SU-DHL-6 (cell line): ENCODE measurements at regions not wholly inside any gene's neighbourhood (a gene's known extent, or its start where the extent isn't known, plus 50 kb on each side); places are given as distances from the start of the nearest gene placed in this dataset.

Experiments used
- EZH2phosphoT487 ChIP-seq: fragments of 200-600 bp; sonication (generic), shearing (Covaris generic); conservative IDR thresholded peaks from 2 replicates; pipeline ENCODE4 v1.6.1; 2018; ENCODE audit warnings: mild to moderate bottlenecking, antibody characterized with exemption, low read length, moderate library complexity, mixed read lengths
- TF ChIP-seq, protein P1 (sequence below): fragments of 200-600 bp; sonication (generic); IDR thresholded peaks from one replicate; pipeline ENCODE4 v1.5.1; 2017; ENCODE audit warnings: antibody characterized with exemption, mild to moderate bottlenecking, low read length, moderate library complexity; ENCODE audit not compliant: insufficient read depth, poor library complexity, severe bottlenecking

DNA sequence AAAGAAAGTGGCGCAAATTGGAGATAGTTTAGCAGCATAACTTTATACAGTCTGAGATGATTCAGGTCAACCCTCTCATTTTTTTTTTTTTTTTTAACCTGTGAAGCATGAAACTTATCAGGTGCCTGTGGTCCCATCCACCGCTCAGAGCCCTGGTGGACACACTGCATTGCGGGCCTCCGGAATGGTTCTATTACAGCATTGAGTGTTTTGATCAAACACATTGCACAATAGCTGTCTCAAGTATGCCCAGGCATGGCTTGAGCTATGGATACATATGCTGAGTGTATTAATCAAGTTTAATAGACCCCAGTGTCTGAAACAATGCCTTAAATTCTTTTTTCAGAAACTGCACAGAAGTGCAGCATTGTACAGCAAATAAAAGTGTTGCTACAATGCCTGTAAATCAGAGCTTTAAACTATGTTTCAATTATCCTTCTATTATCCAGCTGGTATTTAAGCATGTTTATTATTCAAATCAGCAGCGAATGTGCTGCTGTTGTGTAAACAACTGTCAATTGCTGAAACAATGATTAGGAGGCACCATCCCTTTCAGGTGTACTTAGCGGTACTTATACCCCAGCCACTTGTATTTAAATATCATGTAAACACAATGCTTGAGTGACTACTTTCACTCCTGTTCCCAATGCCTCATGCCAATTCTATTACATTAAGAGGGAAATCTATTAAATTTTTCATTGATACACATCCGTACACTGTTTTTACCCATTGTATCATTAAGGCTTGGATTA lies 456.6 kb downstream of the RPS6KC1 start:
- TF ChIP-seq EZH2phosphoT487, result no peak
- TF ChIP-seq, protein P1, sequence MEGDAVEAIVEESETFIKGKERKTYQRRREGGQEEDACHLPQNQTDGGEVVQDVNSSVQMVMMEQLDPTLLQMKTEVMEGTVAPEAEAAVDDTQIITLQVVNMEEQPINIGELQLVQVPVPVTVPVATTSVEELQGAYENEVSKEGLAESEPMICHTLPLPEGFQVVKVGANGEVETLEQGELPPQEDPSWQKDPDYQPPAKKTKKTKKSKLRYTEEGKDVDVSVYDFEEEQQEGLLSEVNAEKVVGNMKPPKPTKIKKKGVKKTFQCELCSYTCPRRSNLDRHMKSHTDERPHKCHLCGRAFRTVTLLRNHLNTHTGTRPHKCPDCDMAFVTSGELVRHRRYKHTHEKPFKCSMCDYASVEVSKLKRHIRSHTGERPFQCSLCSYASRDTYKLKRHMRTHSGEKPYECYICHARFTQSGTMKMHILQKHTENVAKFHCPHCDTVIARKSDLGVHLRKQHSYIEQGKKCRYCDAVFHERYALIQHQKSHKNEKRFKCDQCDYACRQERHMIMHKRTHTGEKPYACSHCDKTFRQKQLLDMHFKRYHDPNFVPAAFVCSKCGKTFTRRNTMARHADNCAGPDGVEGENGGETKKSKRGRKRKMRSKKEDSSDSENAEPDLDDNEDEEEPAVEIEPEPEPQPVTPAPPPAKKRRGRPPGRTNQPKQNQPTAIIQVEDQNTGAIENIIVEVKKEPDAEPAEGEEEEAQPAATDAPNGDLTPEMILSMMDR, result no peak
